ENCODE measurements at regions not wholly inside any gene's neighbourhood (a gene's known extent, or its start where the extent isn't known, plus 50 kb on each side); places are given as distances from the start of the nearest gene placed in this dataset.

DNA sequence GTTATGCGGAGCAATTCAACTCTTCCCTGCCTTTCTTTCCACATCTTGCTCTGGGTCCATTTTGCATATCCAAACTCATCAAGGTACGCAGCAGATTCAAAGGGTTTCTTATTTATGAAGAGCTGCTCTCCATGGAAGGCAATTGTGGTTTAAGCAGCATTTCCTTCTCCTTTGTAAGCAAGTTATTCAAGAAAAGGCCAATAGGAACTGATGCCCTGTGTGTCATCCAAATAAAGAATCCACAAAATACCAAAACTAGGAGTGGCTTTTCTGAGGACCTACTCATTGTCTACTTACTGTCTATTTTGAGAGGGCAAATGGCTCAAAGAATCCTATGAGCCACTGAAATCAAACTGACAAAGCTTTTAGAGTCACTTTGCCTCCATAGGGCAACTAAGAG, 253.1 kb downstream of the PTEN start:
- TF ChIP-seq, protein P1, sequence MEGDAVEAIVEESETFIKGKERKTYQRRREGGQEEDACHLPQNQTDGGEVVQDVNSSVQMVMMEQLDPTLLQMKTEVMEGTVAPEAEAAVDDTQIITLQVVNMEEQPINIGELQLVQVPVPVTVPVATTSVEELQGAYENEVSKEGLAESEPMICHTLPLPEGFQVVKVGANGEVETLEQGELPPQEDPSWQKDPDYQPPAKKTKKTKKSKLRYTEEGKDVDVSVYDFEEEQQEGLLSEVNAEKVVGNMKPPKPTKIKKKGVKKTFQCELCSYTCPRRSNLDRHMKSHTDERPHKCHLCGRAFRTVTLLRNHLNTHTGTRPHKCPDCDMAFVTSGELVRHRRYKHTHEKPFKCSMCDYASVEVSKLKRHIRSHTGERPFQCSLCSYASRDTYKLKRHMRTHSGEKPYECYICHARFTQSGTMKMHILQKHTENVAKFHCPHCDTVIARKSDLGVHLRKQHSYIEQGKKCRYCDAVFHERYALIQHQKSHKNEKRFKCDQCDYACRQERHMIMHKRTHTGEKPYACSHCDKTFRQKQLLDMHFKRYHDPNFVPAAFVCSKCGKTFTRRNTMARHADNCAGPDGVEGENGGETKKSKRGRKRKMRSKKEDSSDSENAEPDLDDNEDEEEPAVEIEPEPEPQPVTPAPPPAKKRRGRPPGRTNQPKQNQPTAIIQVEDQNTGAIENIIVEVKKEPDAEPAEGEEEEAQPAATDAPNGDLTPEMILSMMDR (optimal IDR thresholded peaks at IDR 0.05 in 1 of 3, IDR thresholded peaks at IDR 0.05 in 1 of 3, conservative IDR thresholded peaks at IDR 0.05 in 1 of 3; ENCODE audit: extremely low read depth in 1 of 3, insufficient read depth in 2 of 3, low read length in 3 of 3): no peak
- TF ChIP-seq EZH2 (IDR thresholded peaks at IDR 0.05; ENCODE audit: low read length): no peak
